ENCODE measurements at regions not wholly inside any gene's neighbourhood (a gene's known extent, or its start where the extent isn't known, plus 50 kb on each side); places are given as distances from the start of the nearest gene placed in this dataset.

GRCh38 chr9:33698267-33698666 lies 97.1 kb upstream of the PRSS3 start:
- TF ChIP-seq RARB (CRISPR knock-in tag; IDR thresholded peaks at IDR 0.05) (no peak), PPARA (CRISPR knock-in tag; IDR thresholded peaks at IDR 0.05; ENCODE audit: borderline replicate concordance) (no peak)

Measured in SK-N-SH treated with all-trans-retinoic acid at 6 μM for 48 hours (cell line).